Activated T-helper 2 cell treated with anti-CD3 and anti-CD28 coated beads, Interferon-gamma antibody, Interleukin-2, Interleukin-4, amounts not matched to agents 10 μg/mL and 5 μg/mL and 100 μg/mL, durations not matched to agents 14 hours and 24 hours and 36 hours (primary cell): ENCODE measurements at regions not wholly inside any gene's neighbourhood (a gene's known extent, or its start where the extent isn't known, plus 50 kb on each side); places are given as distances from the start of the nearest gene placed in this dataset.

Source experiments
- DNase-seq: peaks from one replicate; pipeline ENCODE4 v3.0.0; 2021; ENCODE audit warnings: low spot score
- H3K27ac Mint-ChIP-seq: one replicate; pipeline ENCODE4 v1.8.0; 2021; ENCODE audit warnings: mixed read lengths
- H3K27me3 Mint-ChIP-seq: one replicate; pipeline ENCODE4 v1.8.0; 2021; ENCODE audit warnings: low read depth, mixed read lengths
- H3K36me3 Mint-ChIP-seq: one replicate; pipeline ENCODE4 v1.8.0; 2021; ENCODE audit warnings: low read depth, mixed read lengths
- H3K4me1 Mint-ChIP-seq: one replicate; pipeline ENCODE4 v1.8.0; 2021; ENCODE audit warnings: low read depth, mixed read lengths
- H3K4me3 Mint-ChIP-seq: one replicate; pipeline ENCODE4 v1.8.0; 2021; ENCODE audit warnings: low read depth, mild to moderate bottlenecking, moderate library complexity, mixed read lengths
- H3K9me3 Mint-ChIP-seq: one replicate; pipeline ENCODE4 v1.8.0; 2021; ENCODE audit warnings: mixed read lengths
- intact Hi-C: fragments of 100-400 bp; cut with micrococcal nuclease; formaldehyde crosslinking; loops from one replicate; pipeline ENCODE4 v1.15.1; 2023

DNA sequence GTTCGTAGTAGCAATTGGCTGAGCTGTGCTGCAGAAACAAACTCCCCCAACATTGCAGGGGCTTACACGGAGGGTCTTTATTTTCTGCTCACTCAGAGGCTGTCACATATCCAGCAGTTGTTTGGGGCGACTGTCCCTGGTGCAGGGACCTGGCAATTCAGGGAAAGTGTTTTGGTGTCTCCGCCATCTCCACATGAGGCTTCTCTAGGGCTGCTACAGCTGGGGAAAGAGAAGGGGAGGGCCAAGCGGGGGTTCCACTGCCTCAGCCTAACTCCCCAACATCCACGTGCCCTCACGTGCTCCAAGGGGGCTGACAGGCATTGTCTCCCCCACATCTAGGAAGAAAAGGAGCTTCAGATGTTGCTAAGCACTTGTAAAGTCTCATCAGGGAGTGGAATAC, 61.3 kb upstream of the NXT1 start:
- H3K36me3 Mint-ChIP-seq, result no peaks in the 10 kb centered on the region
- no peak for DNase-seq
- H3K9me3 Mint-ChIP-seq, result no peaks in the 10 kb centered on the region
- no peaks in the 10 kb centered on the region for H3K4me1 Mint-ChIP-seq
- H3K27me3 Mint-ChIP-seq, result no peaks in the 10 kb centered on the region
- H3K4me3 Mint-ChIP-seq, result no peak overlapping the region
- intact Hi-C loops, result no loop called here
- H3K27ac Mint-ChIP-seq, result no peak overlapping the region

DNA sequence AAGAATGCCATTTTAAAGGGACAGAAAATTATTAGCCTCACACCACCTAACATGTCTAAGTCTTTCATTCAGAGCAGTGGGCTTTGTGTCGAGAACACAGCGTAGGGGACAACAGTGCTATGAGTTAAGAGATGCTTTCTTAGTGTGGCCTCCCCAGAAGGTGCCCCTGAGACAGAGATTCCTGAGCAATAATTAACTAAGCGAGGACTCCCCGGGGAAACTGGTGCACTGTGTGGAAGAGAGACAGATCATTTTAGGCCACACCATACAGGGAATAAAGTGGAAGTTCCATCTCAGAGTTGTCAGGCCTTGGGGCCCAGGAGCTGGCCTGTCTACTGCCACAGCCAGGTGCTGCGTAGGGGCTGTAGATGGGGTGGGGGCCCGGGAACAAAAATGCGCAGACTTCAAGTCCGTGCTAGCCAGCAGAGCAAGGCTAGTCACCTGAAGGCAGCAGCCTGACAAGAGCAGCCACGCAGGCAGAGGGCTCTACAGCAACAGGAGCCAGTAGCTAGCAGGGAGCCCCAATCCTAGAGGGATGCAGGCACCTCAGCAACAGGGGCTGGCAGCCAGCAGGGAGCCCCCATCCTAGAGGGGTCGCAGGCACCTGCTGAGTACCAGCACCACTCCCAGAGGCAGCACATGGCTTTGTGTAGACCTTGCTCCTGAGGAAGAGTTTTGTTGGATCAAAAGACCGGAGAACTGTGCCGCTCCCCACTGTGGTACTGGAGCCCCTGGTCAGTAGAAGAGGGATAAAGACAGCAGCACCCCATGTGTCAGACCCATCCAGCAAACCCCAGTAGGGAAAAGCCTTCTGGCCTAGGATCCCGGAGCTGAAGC, 63.0 kb upstream of the NXT1 start:
- Mint-ChIP-seq H3K9me3 (no peaks in the 10 kb centered on the region), H3K4me3 (no peak overlapping the region), H3K36me3 (no peaks in the 10 kb centered on the region), H3K4me1 (no peaks in the 10 kb centered on the region), H3K27me3 (no peaks in the 10 kb centered on the region), H3K27ac (no peak overlapping the region)
- no peak for DNase-seq
- intact Hi-C loops, result no loop called here

DNA sequence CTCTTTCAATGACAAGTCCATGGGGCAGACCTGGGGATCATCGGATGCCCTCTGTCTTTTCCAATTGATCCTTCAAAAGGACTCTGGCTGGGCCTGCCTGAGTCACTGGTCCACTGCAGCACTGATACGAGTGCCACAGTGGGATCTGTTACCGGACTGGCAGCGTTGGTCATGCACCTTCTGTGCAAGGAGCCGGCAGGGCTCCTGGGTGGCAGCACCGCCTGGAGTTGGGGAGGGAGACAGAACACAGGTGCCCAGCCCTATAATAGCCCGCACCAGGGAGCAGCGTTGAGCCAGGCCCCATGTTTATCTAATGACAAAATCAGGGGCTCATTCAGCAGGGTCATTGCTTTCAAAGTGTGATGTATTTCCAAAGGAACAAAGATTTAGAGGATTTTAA, 64.2 kb upstream of the NXT1 start:
- H3K27me3 Mint-ChIP-seq, result no peaks in the 10 kb centered on the region
- H3K4me1 Mint-ChIP-seq, result no peaks in the 10 kb centered on the region
- intact Hi-C loops, result no loop called here
- DNase-seq, result no peak
- H3K9me3 Mint-ChIP-seq, result no peaks in the 10 kb centered on the region
- H3K4me3 Mint-ChIP-seq, result no peak overlapping the region
- no peak overlapping the region for H3K27ac Mint-ChIP-seq
- no peaks in the 10 kb centered on the region for H3K36me3 Mint-ChIP-seq

DNA sequence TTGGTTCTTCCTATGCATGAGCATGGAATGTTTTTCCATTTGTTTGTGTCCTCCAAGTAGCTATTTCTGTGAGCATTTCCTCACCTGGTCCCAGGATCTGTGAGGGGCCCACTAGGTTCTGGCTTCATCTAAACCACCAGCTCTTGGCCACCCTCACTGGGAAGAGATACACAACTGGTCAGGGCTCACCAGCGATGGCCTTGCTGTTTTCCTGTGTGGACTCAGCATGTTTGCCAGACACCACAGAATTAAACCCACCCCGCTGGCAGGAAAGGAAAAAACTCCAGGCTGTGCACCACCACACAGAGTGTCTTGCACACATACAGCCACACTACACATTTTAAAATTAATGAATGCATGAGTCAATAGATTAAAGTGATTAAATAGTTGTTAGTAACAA, 65.1 kb upstream of the NXT1 start:
- no peaks in the 10 kb centered on the region for H3K27me3 Mint-ChIP-seq
- H3K36me3 Mint-ChIP-seq, result no peaks in the 10 kb centered on the region
- no peak overlapping the region for H3K27ac Mint-ChIP-seq
- no peaks in the 10 kb centered on the region for H3K9me3 Mint-ChIP-seq
- H3K4me1 Mint-ChIP-seq, result no peaks in the 10 kb centered on the region
- intact Hi-C loops, result no loop called here
- no peak overlapping the region for H3K4me3 Mint-ChIP-seq
- no peak for DNase-seq

DNA sequence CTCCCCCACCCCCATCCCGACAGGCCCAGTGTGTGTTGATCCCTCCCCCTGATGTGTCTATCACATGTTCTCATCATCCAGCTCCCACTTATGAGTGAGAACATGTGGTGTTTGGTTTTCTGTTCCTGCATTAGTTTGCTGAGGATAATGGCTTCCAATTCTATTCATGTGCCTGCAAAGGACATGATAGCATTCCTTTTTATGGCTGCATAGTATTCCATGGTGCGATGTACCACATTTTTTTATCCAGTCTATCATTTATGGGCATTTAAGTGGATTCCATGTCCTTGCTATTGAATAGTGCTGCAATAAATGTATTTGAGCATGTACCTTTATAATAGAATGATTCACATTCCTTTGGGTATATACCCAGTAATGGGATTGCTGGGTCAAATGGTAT, 66.6 kb upstream of the NXT1 start:
- H3K27ac Mint-ChIP-seq, result no peak overlapping the region
- no peaks in the 10 kb centered on the region for H3K36me3 Mint-ChIP-seq
- intact Hi-C loops, result no loop called here
- no peaks in the 10 kb centered on the region for H3K4me1 Mint-ChIP-seq
- no peaks in the 10 kb centered on the region for H3K27me3 Mint-ChIP-seq
- H3K9me3 Mint-ChIP-seq, result no peaks in the 10 kb centered on the region
- H3K4me3 Mint-ChIP-seq, result no peak overlapping the region
- DNase-seq, result no peak

DNA sequence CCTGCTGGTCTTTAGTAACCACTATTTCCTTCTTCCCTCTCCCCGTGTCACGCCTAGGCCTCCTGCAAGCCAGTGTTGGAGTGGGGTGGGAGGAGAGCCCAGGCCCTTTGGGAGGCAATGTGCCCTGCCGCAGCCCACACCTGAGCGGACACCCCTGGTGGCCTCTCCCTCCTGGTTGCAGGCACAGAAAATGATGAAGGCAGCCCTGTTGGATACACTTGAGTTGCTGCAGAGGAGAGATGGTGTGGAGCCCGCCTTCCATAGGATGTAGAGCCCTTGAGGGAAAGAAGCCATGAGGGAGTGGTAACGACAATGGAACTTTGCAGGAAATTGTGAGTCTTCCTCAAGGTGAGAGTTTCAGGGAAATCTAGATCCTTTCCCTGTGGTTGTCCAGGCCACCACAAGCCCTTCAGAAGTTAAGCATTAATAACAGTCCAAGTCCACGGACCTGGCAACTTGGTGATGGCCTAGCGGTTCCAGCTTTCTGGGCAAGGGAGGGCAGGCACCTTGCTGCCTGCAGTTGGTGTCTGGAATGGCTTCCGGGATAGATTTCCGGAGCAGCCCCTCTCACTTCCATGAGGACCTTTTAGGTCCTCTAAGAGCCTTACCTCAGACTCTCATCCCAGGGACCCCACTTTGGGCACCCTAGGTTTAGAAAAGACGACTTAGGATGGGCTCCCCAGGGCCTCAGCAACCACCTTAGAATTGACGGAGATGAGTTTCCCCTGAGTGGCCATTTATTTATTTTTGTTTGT, 67.3 kb upstream of the NXT1 start:
- DNase-seq, result no peak
- Mint-ChIP-seq H3K27ac (no peak overlapping the region), H3K27me3 (no peaks in the 10 kb centered on the region), H3K36me3 (no peaks in the 10 kb centered on the region), H3K9me3 (no peaks in the 10 kb centered on the region), H3K4me3 (no peak overlapping the region), H3K4me1 (no peaks in the 10 kb centered on the region)
- intact Hi-C loops, result no loop called here

DNA sequence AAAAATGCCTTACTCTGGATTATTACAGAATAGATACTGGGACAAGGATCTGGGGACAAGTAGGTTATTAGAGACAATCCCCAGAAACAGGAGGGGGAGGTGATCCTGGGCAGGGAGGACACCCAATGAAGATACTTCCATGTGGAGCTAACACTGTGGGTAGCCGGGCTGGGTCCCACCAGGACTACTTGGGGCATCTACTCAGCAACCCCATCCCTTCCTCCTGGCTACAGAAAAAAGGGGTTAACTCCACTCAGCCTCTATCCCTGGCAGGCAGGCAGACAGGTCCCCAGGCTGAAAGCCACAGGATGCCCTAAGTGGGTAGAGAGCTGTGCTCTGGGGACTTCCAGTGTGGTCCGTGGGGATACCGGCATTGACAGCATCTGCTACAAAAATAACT, 68.0 kb upstream of the NXT1 start:
- DNase-seq, result no peak
- no peaks in the 10 kb centered on the region for H3K9me3 Mint-ChIP-seq
- H3K27me3 Mint-ChIP-seq, result no peaks in the 10 kb centered on the region
- no peaks in the 10 kb centered on the region for H3K36me3 Mint-ChIP-seq
- H3K27ac Mint-ChIP-seq, result no peak overlapping the region
- H3K4me3 Mint-ChIP-seq, result no peak overlapping the region
- intact Hi-C loops, result no loop called here
- H3K4me1 Mint-ChIP-seq, result no peaks in the 10 kb centered on the region

DNA sequence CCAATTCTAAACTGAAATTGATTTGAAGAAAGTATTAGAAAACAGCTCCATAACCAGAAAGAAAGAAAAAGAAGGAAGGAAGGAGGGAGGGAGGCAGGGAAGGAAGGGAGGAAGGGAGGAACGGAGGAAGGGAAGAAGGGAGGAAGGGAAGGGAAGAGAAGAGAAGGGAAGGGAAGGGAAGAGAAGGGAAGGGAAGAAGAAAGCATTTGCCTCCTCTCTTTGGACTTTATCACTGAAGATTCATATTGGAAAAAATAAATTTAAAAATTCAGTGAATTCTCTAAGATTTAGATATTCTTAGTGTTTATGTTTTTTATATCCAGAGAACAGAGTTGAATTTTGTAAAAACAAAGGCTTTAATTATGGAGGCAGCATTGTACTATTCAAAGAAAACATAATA, 68.5 kb upstream of the NXT1 start:
- Mint-ChIP-seq H3K27ac (no peak overlapping the region), H3K4me1 (no peaks in the 10 kb centered on the region), H3K27me3 (peaks cover 4% of the 10 kb centered on the region), H3K9me3 (no peaks in the 10 kb centered on the region), H3K4me3 (no peak overlapping the region), H3K36me3 (no peaks in the 10 kb centered on the region)
- no peak for DNase-seq
- intact Hi-C loops, result no loop called here

DNA sequence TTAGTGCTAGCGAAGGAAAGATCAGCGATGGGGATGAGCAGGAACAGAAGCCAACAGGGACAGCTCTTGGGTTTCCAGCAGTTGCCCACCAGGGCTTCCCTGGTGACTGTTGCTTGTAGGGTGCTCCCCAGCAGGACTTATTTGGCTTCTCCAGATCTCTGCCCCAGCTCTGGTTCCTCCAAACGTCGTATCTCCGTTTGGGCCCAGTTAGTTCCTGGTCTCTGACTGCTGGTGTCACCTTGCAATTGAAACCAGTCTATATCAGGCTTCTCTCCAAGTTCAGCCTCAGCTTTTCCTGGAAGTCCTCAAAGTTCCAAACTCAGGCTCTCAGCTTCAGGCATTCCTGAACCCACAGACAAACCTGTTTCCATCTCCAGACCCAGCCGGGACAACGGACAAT, 70.8 kb upstream of the NXT1 start:
- intact Hi-C loops, result no loop called here
- peaks cover 4% of the 10 kb centered on the region for H3K27me3 Mint-ChIP-seq
- no peak overlapping the region for H3K4me3 Mint-ChIP-seq
- H3K27ac Mint-ChIP-seq, result no peak overlapping the region
- DNase-seq, result no peak
- no peaks in the 10 kb centered on the region for H3K4me1 Mint-ChIP-seq
- no peaks in the 10 kb centered on the region for H3K36me3 Mint-ChIP-seq
- no peaks in the 10 kb centered on the region for H3K9me3 Mint-ChIP-seq

DNA sequence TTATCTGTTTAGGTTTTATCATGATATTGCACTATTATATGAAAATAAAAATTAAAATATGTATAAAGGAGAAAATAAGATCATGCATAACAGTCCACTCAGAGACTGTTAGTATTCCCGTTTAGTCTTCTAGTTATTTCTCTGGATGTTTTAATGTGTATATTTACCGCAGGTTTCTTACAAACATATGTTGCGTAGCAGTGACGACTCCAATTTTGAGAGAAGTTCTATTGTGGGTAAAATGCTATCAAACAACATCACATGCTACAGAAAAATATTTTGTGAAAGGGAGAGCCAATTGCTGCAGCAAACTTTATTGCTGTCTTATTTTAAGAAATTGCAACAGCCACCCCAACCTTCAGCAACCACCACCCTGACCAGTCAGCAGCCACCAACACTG, 72.4 kb upstream of the NXT1 start:
- intact Hi-C loops, result no loop called here
- DNase-seq, result no peak
- no peaks in the 10 kb centered on the region for H3K36me3 Mint-ChIP-seq
- no peaks in the 10 kb centered on the region for H3K4me1 Mint-ChIP-seq
- H3K27ac Mint-ChIP-seq, result no peak overlapping the region
- H3K27me3 Mint-ChIP-seq, result peaks cover 4% of the 10 kb centered on the region
- H3K9me3 Mint-ChIP-seq, result no peaks in the 10 kb centered on the region
- no peak overlapping the region for H3K4me3 Mint-ChIP-seq

DNA sequence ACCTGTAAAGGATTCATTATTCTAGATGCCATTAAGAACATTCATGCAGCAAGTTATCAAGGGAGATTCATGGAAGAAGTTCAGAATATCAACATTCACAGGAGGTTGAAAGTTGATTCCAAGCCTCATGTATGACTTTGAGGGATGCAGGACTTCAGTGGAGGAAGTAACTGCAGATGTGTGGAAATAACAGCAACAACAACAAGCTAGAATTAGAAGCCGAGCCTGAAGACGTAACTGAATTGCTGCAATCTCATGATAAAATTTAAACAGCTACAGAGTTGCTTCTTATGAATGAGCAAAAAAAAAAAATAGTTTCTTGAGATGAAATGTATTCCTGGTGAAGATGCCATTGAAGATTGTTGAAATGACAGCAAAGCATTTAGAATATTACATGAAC, 73.3 kb upstream of the NXT1 start:
- no peak for DNase-seq
- Mint-ChIP-seq H3K36me3 (no peaks in the 10 kb centered on the region), H3K27ac (no peak overlapping the region), H3K4me3 (no peak overlapping the region), H3K4me1 (no peaks in the 10 kb centered on the region), H3K9me3 (no peaks in the 10 kb centered on the region), H3K27me3 (peaks cover 4% of the 10 kb centered on the region)
- intact Hi-C loops, result no loop called here

DNA sequence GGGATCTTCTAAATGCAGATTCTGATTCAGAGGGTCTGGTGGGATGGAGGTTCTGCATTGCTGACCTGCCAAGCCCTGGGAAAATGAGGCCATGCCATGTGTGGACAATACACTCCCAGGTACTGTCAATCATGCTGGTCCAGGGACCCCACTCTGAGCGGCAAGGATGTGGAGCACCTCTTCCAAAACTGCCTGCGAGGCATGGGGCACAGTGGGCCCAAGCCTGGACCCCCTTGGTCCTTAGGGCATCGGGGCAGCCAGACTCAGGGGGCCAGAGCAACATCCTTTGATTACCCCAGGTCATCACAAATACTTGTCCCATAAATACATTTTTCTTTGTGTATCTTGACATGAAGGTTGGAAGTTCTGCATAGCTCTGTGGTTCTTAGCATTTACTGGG, 76.8 kb upstream of the NXT1 start:
- H3K4me3 Mint-ChIP-seq, result no peak overlapping the region
- H3K4me1 Mint-ChIP-seq, result no peaks in the 10 kb centered on the region
- no peak overlapping the region for H3K27ac Mint-ChIP-seq
- H3K9me3 Mint-ChIP-seq, result no peaks in the 10 kb centered on the region
- H3K36me3 Mint-ChIP-seq, result no peaks in the 10 kb centered on the region
- intact Hi-C loops, result no loop called here
- no peak for DNase-seq
- H3K27me3 Mint-ChIP-seq, result peaks cover 4% of the 10 kb centered on the region

DNA sequence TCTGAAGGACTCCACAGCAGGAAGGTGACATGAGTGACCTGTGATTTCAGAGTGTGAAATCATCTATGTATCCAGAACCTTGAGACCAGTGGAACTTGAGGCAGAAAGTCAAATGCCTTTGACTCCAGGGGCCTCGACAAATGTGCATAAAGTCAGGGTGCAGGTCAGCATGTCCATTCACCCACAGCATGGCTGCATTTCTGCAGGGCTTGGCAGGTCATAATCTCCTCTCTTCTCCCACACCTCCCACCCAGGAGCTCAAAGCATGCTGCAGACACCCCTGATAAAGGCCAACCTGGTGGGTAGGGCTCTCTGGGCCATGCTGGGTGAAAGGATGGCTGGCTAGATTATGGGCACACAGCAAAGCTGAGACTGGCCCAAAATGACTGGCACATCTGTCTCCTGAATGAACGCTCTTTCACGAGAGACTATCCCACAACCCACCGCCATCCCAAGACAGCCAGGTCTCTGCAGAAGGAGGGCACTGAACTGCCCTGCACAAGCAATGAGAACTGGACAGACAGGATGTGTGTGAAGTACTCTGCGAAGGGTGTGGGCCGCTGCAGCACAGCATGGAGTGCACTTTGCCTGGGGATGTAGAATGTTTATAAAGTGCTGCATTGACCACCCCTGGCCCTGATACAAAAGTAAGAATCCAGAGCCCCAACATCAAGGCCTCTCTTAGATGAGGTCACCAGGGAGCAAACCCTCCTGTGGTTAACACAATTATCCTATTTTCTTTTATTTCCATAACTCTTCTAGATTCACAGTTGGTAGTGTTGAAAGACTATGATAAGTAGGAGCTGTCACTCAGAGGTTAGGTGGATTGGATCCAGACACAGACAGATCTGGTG, 78.2 kb upstream of the NXT1 start:
- H3K27me3 Mint-ChIP-seq, result peaks cover 4% of the 10 kb centered on the region
- no peaks in the 10 kb centered on the region for H3K4me1 Mint-ChIP-seq
- intact Hi-C loops, result no loop called here
- no peak overlapping the region for H3K4me3 Mint-ChIP-seq
- no peak for DNase-seq
- H3K9me3 Mint-ChIP-seq, result no peaks in the 10 kb centered on the region
- no peak overlapping the region for H3K27ac Mint-ChIP-seq
- H3K36me3 Mint-ChIP-seq, result no peaks in the 10 kb centered on the region
